H9 (cell line): ENCODE measurements at regions not wholly inside any gene's neighbourhood (a gene's known extent, or its start where the extent isn't known, plus 50 kb on each side); places are given as distances from the start of the nearest gene placed in this dataset.

Experiments
- DNase-seq: peaks from one replicate; pipeline ENCODE4 v3.0.0-alpha.2; 2017
- H2AFZ ChIP-seq: one replicate; pipeline ENCODE4 v1.6.1; 2013; ENCODE audit warnings: mild to moderate bottlenecking, low read length, control low read depth, moderate library complexity
- H2AK5ac ChIP-seq: 2 replicates; pipeline ENCODE4 v1.6.1; 2013; ENCODE audit warnings: low read length, control low read depth, mixed read lengths; ENCODE audit not compliant: insufficient read length
- H2BK120ac ChIP-seq: one replicate; pipeline ENCODE4 v1.6.1; 2013; ENCODE audit warnings: low read depth, mild to moderate bottlenecking, low read length, control low read depth, inconsistent platforms; ENCODE audit not compliant: poor library complexity, severe bottlenecking
- H2BK12ac ChIP-seq: 2 replicates; pipeline ENCODE4 v1.6.1; 2013; ENCODE audit warnings: low read length, control low read depth, mixed read lengths, low read depth; ENCODE audit not compliant: insufficient read length
- H2BK15ac ChIP-seq: 2 replicates; pipeline ENCODE4 v1.6.1; 2013; ENCODE audit warnings: low read depth, low read length, control low read depth
- H2BK20ac ChIP-seq: one replicate; pipeline ENCODE4 v1.6.1; 2013; ENCODE audit warnings: low read depth, mild to moderate bottlenecking, low read length, control low read depth, inconsistent platforms; ENCODE audit not compliant: poor library complexity, severe bottlenecking
- H2BK5ac ChIP-seq: 2 replicates; pipeline ENCODE4 v1.6.1; 2013; ENCODE audit warnings: low read length, control low read depth, mixed read lengths; ENCODE audit not compliant: insufficient read length
- H3K14ac ChIP-seq: 2 replicates; pipeline ENCODE4 v1.6.1; 2013; ENCODE audit warnings: low read length, control low read depth; ENCODE audit not compliant: insufficient read depth
- H3K18ac ChIP-seq: 2 replicates; pipeline ENCODE4 v1.6.1; 2013; ENCODE audit warnings: low read depth, mild to moderate bottlenecking, mixed read lengths, low read length, control low read depth; ENCODE audit not compliant: insufficient read length
- H3K23ac ChIP-seq: 2 replicates; pipeline ENCODE4 v1.6.1; 2013; ENCODE audit warnings: low read length, control low read depth, mixed read lengths, low read depth; ENCODE audit not compliant: insufficient read length
- H3K23me2 ChIP-seq: 2 replicates; pipeline ENCODE4 v1.6.1; 2013; ENCODE audit warnings: low read depth, mild to moderate bottlenecking, mixed read lengths, low read length, control low read depth; ENCODE audit not compliant: insufficient read length, poor library complexity, severe bottlenecking
- H3K27ac ChIP-seq: 2 replicates; pipeline ENCODE4 v1.5.1; 2013; ENCODE audit warnings: low read length, control low read depth, mixed read lengths, low read depth; ENCODE audit not compliant: insufficient read length
- H3K27me3 ChIP-seq: 2 replicates; pipeline ENCODE4 v1.6.1; 2013; ENCODE audit warnings: low read length, control low read depth, inconsistent platforms; ENCODE audit not compliant: insufficient read depth
- H3K4ac ChIP-seq: 2 replicates; pipeline ENCODE4 v1.6.1; 2013; ENCODE audit warnings: low read depth, mild to moderate bottlenecking, control low read depth, inconsistent platforms, low read length, moderate library complexity
- H3K4me1 ChIP-seq: 2 replicates; pipeline ENCODE4 v1.6.1; 2013; ENCODE audit warnings: low read length, control low read depth, inconsistent platforms; ENCODE audit not compliant: insufficient read depth
- H3K4me2 ChIP-seq: 2 replicates; pipeline ENCODE4 v1.6.1; 2013; ENCODE audit warnings: low read length, control low read depth, mixed read lengths; ENCODE audit not compliant: insufficient read length, insufficient read depth
- H3K56ac ChIP-seq: 2 replicates; pipeline ENCODE4 v1.6.1; 2013; ENCODE audit warnings: low read depth, mild to moderate bottlenecking, mixed read lengths, low read length, control low read depth; ENCODE audit not compliant: insufficient read length
- H3K79me1 ChIP-seq: 2 replicates; pipeline ENCODE4 v1.6.1; 2013; ENCODE audit warnings: low read depth, mild to moderate bottlenecking, moderate library complexity, low read length, control low read depth, inconsistent platforms; ENCODE audit not compliant: insufficient read depth, poor library complexity, severe bottlenecking
- H3K79me2 ChIP-seq: 2 replicates; pipeline ENCODE4 v1.6.1; 2013; ENCODE audit warnings: low read length, control low read depth, inconsistent platforms; ENCODE audit not compliant: insufficient read depth
- H3K9ac ChIP-seq: 2 replicates; pipeline ENCODE4 v1.6.1; 2013; ENCODE audit warnings: low read length, control low read depth, mixed read lengths; ENCODE audit not compliant: insufficient read length; ENCODE audit errors: extremely low read depth
- H3K9me3 ChIP-seq: one replicate; pipeline ENCODE4 v1.6.1; 2013; ENCODE audit warnings: low read depth, low read length, inconsistent platforms; ENCODE audit not compliant: control insufficient read depth
- H3T11ph ChIP-seq: one replicate; pipeline ENCODE4 v1.6.1; 2013; ENCODE audit warnings: mild to moderate bottlenecking, low read length, control low read depth, inconsistent platforms
- H4K20me1 ChIP-seq: one replicate; pipeline ENCODE4 v1.6.1; 2013; ENCODE audit not compliant: control insufficient read depth, insufficient read length, insufficient read depth
- H4K5ac ChIP-seq: 2 replicates; pipeline ENCODE4 v1.6.1; 2013; ENCODE audit warnings: low read depth, mild to moderate bottlenecking, mixed read lengths, low read length, control low read depth; ENCODE audit not compliant: insufficient read length
- H4K8ac ChIP-seq: replicated peaks from 2 replicates; pipeline ENCODE4 v1.6.1; 2013; ENCODE audit warnings: low read length, control low read depth, mixed read lengths, low read depth; ENCODE audit not compliant: insufficient read length
- H4K91ac ChIP-seq: 2 replicates; pipeline ENCODE4 v1.6.1; 2013; ENCODE audit warnings: low read depth, mild to moderate bottlenecking, moderate library complexity, mixed read lengths, low read length, control low read depth; ENCODE audit not compliant: insufficient read length
- H3K27ac Mint-ChIP-seq, 3 experiments: 2 replicates in 2 of 3; 3 replicates in 1 of 3; pipeline ENCODE4 v1.8.0; 2020 to 2021; ENCODE audit warnings: mixed read lengths in 3 of 3, mild to moderate bottlenecking in 1 of 3, moderate library complexity in 1 of 3
- H3K27me3 Mint-ChIP-seq: 2 replicates; pipeline ENCODE4 v1.8.0; 2021; ENCODE audit warnings: low read depth, mild to moderate bottlenecking, moderate library complexity, mixed read lengths
- H3K36me3 Mint-ChIP-seq, 3 experiments: 2 replicates in 2 of 3; 3 replicates in 1 of 3; pipeline ENCODE4 v1.8.0; 2020 to 2021; ENCODE audit warnings: low read depth in 3 of 3, mixed read lengths in 3 of 3; ENCODE audit not compliant: insufficient read depth in 1 of 3
- H3K4me1 Mint-ChIP-seq, 2 experiments: 2 replicates each; pipeline ENCODE4 v1.8.0; 2020; ENCODE audit warnings: mixed read lengths in 2 of 2
- H3K4me3 Mint-ChIP-seq, 2 experiments: 2 replicates in 1 of 2; 3 replicates in 1 of 2; pipeline ENCODE4 v1.8.0; 2020 to 2021; ENCODE audit warnings: mild to moderate bottlenecking in 2 of 2, mixed read lengths in 2 of 2, moderate library complexity in 1 of 2
- H3K9me3 Mint-ChIP-seq, 2 experiments: 2 replicates in 1 of 2; 3 replicates in 1 of 2; pipeline ENCODE4 v1.8.0; 2020; ENCODE audit warnings: mild to moderate bottlenecking in 2 of 2, mixed read lengths in 2 of 2, moderate library complexity in 1 of 2
- CTCF ChIP-seq: fragments of 200-600 bp; sonication (generic); conservative IDR thresholded peaks from 3 replicates; pipeline ENCODE4 v1.8.0; 2021; ENCODE audit warnings: antibody characterized with exemption, mild to moderate bottlenecking
- WGBS: extraction: QIAGEN DNeasy Blood & Tissue Kit; methylation state at CpG from one replicate; pipeline ENCODE4 v1.1.7; 2013; ENCODE audit warnings: missing lambda C conversion rate, low lambda C conversion rate, mixed read lengths; ENCODE audit not compliant: insufficient read length; ENCODE audit errors: extremely low coverage; 5-methylcytosine and 5-hydroxymethylcytosine counted together

- no peaks in the 10 kb centered on the region for H3K9me3 Mint-ChIP-seq
- WGBS = no CpG with 5 or more reads among the region's 2 CpGs
- DNase-seq = no peak
These were observed 132.4 kb upstream of the PRSS1 start for GRCh38 chr7:142616842-142617241.

More at GRCh38 chr7:142616842-142617241, 132.4 kb upstream of the PRSS1 start:
- no peak overlapping the region for H3K4me3 Mint-ChIP-seq
- Histone ChIP-seq H2BK12ac (no peak overlapping the region), H2BK20ac (no peak overlapping the region), H3K79me1 (no peaks in the 10 kb centered on the region), H2AK5ac (no peak overlapping the region), H3K18ac (no peak overlapping the region), H3K4me1 (no peaks in the 10 kb centered on the region; the same call in 1 of the 2 replicates), H3T11ph (no peak overlapping the region), H4K91ac (no peak overlapping the region), H3K27me3 (no peaks in the 10 kb centered on the region), H4K20me1 (no peaks in the 10 kb centered on the region), H3K23ac (no peak overlapping the region), H2BK15ac (no peak overlapping the region), H3K9ac (no peak overlapping the region), H3K27ac (no peak overlapping the region), H2BK120ac (no peak overlapping the region), H3K14ac (no peak overlapping the region), H3K4ac (no peak overlapping the region), H2BK5ac (no peak overlapping the region), H2AFZ (no peak overlapping the region), H3K23me2 (no peaks in the 10 kb centered on the region), H4K5ac (no peak overlapping the region), H4K8ac (no peak overlapping the region), H3K56ac (no peak overlapping the region), H3K9me3 (no peaks in the 10 kb centered on the region), H3K4me2 (no peak overlapping the region), H3K79me2 (no peaks in the 10 kb centered on the region)
- no peak for TF ChIP-seq CTCF
- H3K4me1 Mint-ChIP-seq = peaks cover 0 to 3% of the 10 kb centered on the region in 2 experiments; a peak in 1 of 4 replicates
- H3K36me3 Mint-ChIP-seq = no peaks in the 10 kb centered on the region
- no peak overlapping the region for H3K27ac Mint-ChIP-seq
- H3K27me3 Mint-ChIP-seq = peaks cover 4% of the 10 kb centered on the region
